ENCODE measurements at regions not wholly inside any gene's neighbourhood (a gene's known extent, or its start where the extent isn't known, plus 50 kb on each side); places are given as distances from the start of the nearest gene placed in this dataset.
"Not testable (repeated sequence)": the region's sequence is repeated elsewhere in the genome, so short reads cannot be mapped to it uniquely, and the experiment has no call there.

DNA sequence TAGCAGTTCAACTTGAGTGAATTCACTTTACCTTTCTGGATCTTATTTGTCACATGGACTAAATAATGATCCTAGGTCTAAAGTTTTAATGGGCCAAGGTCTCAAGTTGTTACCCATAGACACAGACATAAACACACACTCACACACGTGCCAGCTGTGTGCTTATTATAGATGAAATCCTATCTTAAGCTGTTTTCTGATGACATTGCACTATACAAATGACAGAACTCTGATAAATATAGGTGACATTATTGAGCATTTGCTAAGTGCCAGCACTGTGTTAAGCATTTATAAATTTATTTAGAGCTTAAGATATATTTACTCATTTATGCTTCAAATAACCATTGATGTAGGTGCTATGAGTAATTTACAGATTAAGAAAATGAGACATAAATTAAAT is 474.4 kb upstream of the NR5A2 start:
- no peak for DNase-seq
- intact Hi-C loops (cut with DNase I): no loop called here

DNA sequence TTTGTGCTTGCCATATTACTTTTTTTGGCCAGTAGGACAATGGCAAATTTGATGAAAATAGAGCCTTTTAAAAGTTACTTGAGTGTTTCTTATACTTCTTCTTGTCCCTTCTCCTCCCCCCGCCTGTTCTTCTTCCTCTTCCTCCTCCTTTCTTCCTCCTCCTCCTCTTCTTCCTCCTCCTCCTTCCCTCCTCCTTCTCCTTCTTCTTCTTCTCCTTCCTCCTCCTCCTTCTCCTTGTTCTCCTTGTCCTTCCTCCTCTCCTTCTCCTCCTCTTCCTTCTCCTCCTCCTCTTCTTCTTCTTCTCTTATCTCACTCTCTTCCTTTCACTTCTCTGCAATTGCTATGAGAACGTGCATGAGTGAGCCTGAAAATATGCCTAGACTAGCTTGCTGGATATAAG is 466.2 kb upstream of the NR5A2 start:
- DNase-seq: no peak
- intact Hi-C loops (cut with DNase I): no loop called here

DNA sequence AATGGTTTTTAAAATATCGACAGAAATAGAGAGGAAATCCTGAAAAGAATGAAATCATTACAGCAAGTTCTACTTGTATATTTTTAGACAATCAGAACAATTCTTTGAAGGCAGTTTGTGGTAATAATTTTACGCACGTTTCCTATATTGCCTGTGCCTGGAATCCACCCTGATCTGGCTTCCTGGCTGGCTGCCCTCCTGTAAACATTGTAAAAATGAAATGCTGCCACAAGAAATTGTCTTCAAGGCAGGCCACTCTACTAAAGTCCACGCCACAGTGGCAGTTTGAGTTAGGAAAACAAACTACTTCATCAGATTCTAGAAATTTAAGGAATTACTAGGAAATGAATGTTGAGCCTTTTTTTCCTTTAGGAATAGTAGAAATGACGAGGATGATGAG is 454.5 kb upstream of the NR5A2 start:
- intact Hi-C loops (cut with DNase I): no loop called here
- DNase-seq: no peak

DNA sequence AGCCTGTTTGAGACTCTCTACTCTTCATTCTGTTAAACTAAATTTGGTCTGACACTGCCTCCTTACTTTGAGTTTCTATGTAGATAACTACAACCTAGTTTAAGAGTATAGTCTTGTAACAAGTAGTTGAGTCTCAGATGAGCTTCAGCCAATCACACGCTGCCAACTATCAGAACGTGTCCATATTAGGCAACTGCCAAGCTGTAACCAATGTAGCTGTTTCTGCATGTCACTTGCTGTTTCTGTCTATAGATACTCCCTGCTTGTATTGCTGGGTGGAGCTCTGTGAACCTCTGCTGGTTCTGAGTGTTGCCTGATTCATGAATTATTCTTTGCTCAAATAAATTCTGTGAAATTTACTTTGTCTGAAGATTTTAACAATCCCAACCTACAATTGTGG is 452.6 kb upstream of the NR5A2 start:
- DNase-seq: no peak
- intact Hi-C loops (cut with DNase I): no loop called here

DNA sequence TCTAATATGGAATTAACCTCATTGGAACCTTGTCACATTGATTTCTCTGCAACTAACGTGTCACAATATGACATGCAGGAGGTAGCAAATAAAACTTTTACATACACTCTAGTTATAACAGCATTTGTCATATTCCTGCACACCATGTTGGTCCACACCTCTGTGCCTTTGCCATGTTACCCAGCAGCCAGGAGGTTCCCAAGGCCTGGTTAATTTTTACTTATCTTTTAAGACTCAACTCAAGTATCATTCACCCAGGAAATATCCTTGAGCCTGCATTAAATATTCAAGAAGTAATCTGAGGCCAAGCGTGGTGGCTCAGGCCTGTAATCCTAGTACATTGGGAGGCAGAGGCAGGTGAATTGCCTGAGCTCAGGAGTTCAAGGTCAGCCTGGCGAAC is 447.2 kb upstream of the NR5A2 start:
- no peak for DNase-seq
- intact Hi-C loops (cut with DNase I): no loop called here

DNA sequence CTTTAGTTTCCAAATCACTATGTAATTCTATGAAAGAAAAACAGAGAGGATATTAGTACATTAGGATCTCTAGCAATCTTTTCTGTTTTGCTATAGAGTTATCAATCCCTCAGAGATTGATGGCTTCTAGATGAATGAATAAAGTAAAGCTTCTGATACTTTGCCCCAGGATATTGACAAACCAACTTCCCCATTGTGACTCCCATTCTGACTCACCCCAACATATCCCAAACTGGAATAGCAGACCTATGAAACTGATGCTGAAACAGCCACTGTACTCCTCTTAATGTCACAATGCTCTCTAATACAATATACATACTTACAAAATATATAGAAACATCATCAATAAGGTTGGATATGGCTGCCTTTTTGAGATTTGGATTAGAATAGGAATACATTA is 442.1 kb upstream of the NR5A2 start:
- intact Hi-C loops (cut with DNase I): no loop called here
- no peak for DNase-seq

DNA sequence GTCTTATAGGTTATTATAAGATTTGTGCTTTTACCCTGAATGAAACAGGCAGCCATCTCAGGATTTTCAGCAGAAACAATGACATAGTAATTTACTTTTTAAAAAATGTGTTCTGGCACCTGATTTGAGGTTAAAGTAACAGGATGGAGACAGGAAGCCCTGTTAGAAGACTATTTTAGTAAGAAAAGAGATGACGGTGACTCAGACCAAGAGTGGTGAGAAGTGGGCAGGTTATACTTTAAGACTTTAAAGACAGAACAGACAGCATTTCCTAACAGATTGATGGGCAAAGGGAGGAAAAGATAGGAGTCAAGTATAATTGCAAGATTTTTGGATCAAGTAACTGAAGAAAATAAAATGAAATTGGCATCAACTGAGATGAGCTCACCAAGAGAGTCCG is 436.8 kb upstream of the NR5A2 start:
- intact Hi-C loops (cut with DNase I): no loop called here
- DNase-seq: no peak

DNA sequence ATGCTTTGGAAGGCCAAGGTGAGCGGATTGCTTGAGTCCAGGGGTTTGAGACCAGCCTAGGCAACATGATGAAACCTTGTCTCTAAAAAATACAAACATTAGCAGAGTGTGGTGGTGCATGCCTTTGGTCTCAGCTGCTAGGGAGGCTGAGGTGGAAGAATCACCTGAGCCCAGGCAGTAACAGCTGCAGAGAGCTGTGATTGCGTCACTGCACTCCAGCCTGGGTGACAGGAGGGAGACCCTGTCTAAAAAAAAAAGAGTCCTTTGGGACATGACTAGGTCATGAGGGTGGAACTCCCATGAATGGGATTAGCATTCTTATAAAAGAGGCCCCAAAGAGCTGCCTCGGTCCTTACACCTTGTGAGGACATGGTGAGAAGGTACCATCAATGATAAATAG is 436.0 kb upstream of the NR5A2 start:
- intact Hi-C loops (cut with DNase I): no loop called here
- DNase-seq: no peak

DNA sequence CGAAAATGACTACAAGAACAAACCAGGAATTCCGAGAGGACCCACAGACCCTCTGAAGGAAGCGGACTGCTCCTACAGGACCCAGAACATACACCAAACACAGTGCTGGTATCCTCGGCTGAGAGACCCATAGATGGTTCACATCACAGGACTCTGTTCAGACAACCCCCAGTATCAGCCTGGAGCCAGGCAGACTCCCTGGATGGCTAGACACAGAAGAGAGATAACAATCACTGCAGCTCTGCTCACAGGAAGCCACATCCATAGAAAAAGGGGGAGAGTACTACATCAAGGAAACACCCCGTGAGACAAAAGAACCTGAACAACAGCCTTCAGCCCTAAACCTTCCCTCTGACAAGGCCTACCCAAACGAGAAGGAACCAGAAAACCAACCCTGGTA is 434.0 kb upstream of the NR5A2 start:
- DNase-seq: no peak
- intact Hi-C loops (cut with DNase I): no loop called here

DNA sequence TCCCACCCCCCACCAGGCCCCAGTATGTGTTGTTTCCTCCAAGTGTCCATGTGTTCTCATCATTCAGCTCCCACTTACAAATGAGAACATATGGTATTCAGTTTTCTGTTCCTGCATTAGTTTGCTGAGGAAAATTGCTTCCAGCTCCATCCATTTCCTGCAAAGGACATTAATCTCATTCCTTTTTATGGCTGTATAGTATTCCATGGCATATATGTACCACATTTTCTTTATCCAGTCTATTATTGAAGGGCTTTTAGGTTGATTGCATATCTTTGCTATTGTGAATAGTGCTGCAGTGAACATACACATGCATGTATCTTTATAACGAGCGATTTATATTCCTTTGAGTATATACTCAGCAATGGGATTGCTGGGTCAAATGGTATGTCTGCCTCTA is 431.1 kb upstream of the NR5A2 start:
- DNase-seq; intact Hi-C loops (cut with DNase I): not testable (repeated sequence)

DNA sequence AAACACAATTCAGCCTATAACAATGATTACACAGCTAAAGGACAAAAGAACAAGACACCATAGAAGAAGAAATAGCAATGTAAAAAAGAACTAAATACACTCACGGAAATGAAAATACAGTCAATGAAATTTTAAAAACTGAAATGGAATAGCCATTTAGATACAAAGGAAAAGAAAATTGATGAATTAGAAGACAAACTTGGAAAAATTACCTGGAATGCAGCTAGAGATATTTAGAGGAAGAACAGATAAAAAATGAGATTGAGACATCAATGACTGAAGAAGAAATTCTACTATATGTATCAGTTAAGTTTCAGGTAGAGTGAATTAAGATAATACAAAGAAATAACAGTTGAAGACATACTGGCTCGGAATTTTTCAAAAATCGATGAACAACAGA is 430.4 kb upstream of the NR5A2 start:
- intact Hi-C loops (cut with DNase I): no loop called here
- no peak for DNase-seq

DNA sequence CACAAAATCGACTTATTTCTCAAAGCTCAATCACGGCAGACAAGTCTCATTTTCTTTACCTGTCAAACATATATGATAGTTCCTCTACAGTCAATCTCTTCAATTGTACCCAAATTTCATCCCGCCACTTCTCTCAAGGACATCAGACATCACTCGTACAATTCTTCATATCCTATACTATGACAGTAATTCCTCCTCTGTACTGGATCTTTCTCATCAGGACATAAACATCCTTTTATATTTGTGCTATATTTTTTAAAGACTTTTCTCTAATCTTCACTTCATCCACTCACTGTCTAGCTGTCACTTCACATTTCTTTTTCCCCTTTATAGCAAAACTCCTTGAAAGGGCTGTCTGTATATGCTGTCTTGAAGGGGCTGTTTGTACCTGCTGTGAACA is 419.1 kb upstream of the NR5A2 start:
- no peak for DNase-seq

DNA sequence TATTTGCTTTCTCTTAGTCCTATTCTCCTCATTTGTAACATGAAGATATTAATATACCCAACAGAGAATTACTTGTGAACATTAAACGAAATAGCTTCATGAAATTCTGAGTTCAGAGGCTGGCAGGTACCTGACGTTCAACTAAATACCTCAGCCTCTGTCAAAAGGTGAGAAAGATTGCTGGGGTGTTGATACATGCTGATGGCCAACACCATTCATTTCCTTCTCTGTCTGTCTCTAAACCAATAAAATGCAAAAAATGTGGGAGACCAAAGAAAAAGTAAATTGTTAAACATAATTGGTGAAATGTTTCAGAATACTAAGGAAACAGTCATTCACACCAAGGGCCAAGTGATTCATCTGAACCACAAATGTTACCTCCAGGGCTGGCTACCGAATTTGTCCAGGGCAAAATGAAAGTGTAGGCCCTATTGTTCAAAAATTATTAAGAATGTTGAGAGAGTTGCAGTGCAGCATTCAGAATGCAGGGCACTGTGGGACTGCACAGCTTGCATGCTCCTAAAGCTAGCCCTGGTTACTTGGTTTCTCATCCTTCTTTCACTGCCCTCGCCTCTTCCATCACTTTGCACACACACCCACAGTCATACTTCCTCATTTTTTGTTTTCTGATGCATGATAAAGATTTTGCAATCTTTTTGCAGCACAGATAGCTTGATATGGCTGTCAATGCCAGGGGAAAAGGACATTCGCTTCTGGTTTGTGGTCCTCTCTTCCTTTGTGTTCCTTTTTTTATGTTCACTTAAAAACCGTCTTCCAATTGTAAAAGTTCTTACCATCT is 414.3 kb upstream of the NR5A2 start:
- intact Hi-C loops (cut with DNase I): no loop called here
- DNase-seq: no peak

More for the DNA sequence above, 419.1 kb upstream of the NR5A2 start:
- intact Hi-C loops (cut with DNase I): no loop called here

DNA sequence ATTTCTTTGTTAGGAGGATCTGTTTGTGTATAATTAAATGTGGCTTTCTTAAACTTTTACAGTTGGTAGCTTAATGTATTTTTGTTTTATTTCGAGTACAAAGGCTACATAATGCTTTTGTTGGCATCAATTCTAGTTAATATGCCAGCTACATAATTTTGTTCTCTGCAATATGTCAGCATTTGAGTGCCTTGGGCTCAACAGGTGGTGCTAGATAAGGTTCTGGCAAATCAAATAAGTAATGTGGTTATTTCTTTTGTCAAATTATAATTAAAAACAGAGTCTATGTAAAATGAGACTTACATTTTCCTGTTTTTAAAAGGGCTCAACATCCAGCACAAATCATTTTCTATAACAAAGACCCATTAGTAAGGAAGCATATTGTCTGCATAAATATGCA is 410.6 kb upstream of the NR5A2 start:
- intact Hi-C loops (cut with DNase I): no loop called here
- DNase-seq: no peak

DNA sequence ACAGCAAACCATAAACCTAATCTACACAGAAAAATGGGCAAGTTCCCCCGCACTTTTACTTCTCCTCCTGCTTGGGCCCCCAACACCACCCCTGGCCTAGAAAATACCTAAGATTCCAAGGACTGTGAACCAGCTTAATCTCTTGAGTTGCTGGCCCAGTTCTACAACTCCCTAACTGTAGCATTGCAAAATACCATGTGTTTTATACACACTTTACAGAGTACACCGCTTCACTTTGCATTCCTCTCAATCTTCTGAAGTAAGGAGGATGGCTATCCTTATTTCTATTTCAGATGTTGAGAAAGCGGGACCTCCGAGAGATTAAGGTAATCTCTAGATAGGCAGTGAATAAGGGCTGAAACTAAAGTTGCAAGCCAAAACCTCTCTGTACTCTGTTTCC is 408.3 kb upstream of the NR5A2 start:
- intact Hi-C loops (cut with DNase I): no loop called here
- no peak for DNase-seq

DNA sequence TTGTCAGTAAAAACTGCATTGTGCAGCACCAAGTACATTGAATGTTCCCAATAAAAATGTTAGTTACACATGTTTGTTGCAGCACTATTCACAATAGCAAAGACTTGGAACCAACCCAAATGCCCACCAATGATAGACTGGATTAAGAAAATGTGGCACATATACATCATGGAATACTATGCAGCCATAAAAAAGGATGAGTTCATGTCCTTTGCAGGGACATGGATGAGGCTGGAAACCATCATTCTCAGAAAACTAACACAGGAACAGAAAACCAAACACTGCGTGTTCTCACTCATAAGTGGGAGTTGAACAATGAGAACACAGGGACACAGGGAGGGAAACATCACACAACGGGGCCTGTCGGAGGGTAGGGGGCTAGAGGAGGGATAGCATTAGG is 401.3 kb upstream of the NR5A2 start:
- DNase-seq; intact Hi-C loops (cut with DNase I): not testable (repeated sequence)

DNA sequence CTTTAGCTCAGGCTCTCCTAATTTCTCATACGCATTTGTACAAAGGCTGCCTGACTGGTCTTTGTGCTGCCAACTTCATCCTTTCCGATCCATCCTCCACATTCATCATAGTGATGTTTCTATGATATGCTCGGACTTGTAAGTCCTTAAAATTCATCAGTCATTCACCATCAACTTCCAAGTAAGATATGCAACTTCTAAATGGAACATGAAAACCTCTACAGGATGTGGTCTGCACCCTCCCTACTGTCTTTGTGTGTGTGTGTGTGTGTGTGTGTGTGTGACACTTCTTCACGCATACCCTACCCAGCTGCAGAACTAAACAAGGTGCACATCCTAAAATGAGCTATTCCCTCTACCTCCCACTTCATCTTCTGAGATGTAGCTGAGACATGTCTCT is 397.9 kb upstream of the NR5A2 start:
- intact Hi-C loops (cut with DNase I): no loop called here
- DNase-seq: no peak

DNA sequence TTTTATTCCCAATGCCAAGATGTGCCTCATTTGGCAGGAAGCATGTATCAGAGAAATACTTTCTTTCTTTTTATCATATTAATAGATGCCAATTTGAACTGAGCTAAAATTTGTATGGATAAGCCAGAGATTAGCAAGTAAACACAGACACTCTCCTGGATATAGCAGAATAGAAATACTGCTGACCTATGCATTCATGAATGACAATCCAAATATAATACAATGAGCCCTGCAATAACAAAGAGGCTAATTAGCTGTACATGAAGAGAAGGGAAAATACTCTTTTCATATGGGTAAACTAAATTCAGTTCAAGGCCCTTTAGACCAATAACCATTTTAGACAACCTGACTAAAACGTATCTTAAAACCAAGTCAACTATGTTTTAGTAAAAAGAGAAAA is 388.1 kb upstream of the NR5A2 start:
- intact Hi-C loops (cut with DNase I): no loop called here
- no peak for DNase-seq

DNA sequence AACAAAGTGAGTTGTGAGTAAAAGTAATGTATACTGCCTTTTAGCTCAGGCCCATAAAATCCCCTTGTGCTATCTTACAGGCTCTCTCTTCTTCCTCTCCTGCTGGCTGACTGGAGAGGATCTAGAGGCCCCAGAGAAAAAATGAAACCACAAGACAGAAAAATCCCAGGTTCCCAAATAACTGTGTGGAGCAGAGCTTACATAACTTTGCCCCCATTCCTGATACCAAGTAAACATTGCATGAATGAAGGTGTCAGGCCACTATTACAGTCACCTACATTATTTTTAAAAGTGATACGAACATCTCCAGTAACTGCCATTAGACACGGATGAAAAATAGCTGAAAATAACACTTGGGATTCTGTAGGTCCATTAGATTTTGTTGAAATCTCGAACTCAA is 386.0 kb upstream of the NR5A2 start:
- intact Hi-C loops (cut with DNase I): no loop called here

DNA sequence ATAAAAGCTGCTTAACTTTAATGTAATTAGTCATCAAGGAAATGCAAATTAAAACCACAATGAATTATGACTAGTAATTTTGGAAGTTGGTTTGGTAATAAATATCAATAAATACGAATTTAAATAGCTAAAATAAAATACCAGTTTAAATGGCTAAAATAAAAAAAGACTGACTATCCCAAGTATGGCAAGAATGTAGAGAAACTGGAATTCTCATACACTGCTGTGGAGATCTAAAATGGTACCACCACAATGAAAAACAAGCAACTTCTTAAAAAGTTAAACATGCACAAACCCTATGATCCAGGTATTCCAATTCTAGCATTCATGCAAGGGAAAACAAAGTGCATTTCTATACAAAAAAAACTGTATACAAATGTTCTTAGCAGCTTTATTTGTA is 382.6 kb upstream of the NR5A2 start:
- no peak for DNase-seq
- intact Hi-C loops (cut with DNase I): no loop called here

More for the DNA sequence above, 386.0 kb upstream of the NR5A2 start:
- DNase-seq: no peak

DNA sequence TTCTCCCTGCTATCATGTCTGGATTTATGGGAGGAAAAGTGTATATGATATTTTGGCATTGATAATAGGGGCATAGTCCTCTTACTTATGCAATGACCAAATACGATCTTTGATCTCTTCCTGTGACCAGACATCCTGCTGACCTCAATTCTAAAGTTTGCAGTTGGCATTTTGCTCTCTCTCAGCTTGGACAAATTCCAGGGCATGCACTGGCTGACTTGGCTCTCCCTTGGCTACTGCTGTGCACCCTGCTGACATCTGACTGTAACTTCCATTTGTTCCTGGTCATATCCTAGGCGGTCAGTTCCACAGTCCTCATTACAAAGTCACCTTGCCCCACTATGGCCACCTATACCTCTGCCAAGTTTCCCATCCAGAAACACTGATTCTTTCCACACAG is 380.7 kb upstream of the NR5A2 start:
- intact Hi-C loops (cut with DNase I): no loop called here
- DNase-seq: no peak

DNA sequence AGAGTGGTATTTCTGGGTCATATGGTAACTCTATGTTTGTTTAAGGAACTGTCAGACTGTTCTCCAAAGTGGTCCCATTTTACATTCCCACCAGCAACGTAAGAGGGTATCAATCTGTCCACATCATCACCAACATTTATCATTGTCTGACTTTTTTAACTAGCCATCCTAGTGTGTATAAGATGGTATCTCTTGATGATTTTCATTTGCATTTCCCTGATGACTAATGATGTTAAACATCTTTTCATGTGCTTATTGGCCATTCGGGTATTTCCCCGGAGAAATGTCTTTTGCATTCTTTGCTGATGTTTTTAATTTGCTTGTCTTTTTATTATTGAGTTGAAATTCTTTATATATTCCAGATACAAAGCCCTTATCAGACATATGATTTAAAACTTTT is 370.1 kb upstream of the NR5A2 start:
- DNase-seq: no peak
- intact Hi-C loops (cut with DNase I): no loop called here
